ENCODE measurements at regions not wholly inside any gene's neighbourhood (a gene's known extent, or its start where the extent isn't known, plus 50 kb on each side); places are given as distances from the start of the nearest gene placed in this dataset.

- intact Hi-C loops (cut with micrococcal nuclease; ENCODE audit: unreplicated experiment), result no loop called here
- TF ChIP-seq GABPA (IDR thresholded peaks at IDR 0.05; ENCODE audit: low read depth, low read length) (no peak), GABPA (CRISPR knock-in tag; IDR thresholded peaks at IDR 0.05; ENCODE audit: low read depth) (no peak), ZNF280B (CRISPR knock-in tag; IDR thresholded peaks at IDR 0.05; ENCODE audit: borderline replicate concordance) (no peak)
- CTCF ChIA-PET (ENCODE audit: low intra/inter-chr PET ratio, low total read pairs), result no interaction called here
These were observed 135.1 kb downstream of the SNAPC1 start for GRCh38 chr14:61897300-61897699.

GRCh38 chr14:61898568-61898967 is 136.3 kb downstream of the SNAPC1 start:
- H3K36me3 ChIP-seq (replicated peaks in 1 of 2; ENCODE audit: control insufficient read depth in 1 of 2, insufficient read depth in 2 of 2, low read length in 2 of 2), result no peaks in the 10 kb centered on the region
- ChIA-PET POLR2A (no interaction called here), CTCF (ENCODE audit: low intra/inter-chr PET ratio, low total read pairs) (no interaction called here)
- no peak overlapping the region for H3K9ac ChIP-seq (ENCODE audit: insufficient read depth, low read depth, low read length)
- no peak for DNase-seq (ENCODE audit: low spot score)
- no peak for FAIRE-seq
- 26% methylated on average over 6 of the region's 6 CpGs for WGBS (ENCODE audit: low lambda C conversion rate)
- no peaks in the 10 kb centered on the region for H3K79me2 ChIP-seq (ENCODE audit: insufficient read depth, low read length)
- ATAC-seq, result no peak
- no peaks in the 10 kb centered on the region for H3K4me1 ChIP-seq (ENCODE audit: insufficient read depth, low read length)
- no peaks in the 10 kb centered on the region for H4K20me1 ChIP-seq (ENCODE audit: insufficient read depth, low read length)
- in situ Hi-C loops (cut with HindIII; ENCODE audit: extremely low pct_ligation_motif_present, low pct_unique_long_range_greater_than_20kb), result no loop called here
- intact Hi-C loops (cut with micrococcal nuclease; ENCODE audit: unreplicated experiment), result no loop called here
- no TSS peak for BruUV-seq (replicated peaks)
- TF ChIP-seq SATB2 (CRISPR knock-in tag; IDR thresholded peaks at IDR 0.05) (no peak), ZNF780A (CRISPR knock-in tag; IDR thresholded peaks at IDR 0.05) (no peak), NCOR1 (IDR thresholded peaks at IDR 0.05; ENCODE audit: borderline replicate concordance, low read length) (no peak), TEAD2 (CRISPR knock-in tag; IDR thresholded peaks at IDR 0.05) (no peak), ZNF230 (CRISPR knock-in tag; IDR thresholded peaks at IDR 0.05) (no peak), RARA (CRISPR knock-in tag; IDR thresholded peaks at IDR 0.05) (no peak), TCF7 (IDR thresholded peaks at IDR 0.05; ENCODE audit: low read depth) (no peak), NONO (IDR thresholded peaks at IDR 0.05) (no peak), NONO (CRISPR knock-in tag; conservative IDR thresholded peaks at IDR 0.05) (no peak), RNF219 (CRISPR knock-in tag; IDR thresholded peaks at IDR 0.05) (no peak), GATAD1 (CRISPR knock-in tag; IDR thresholded peaks at IDR 0.05) (no peak)
- no peaks in the 10 kb centered on the region for H3K9me3 ChIP-seq (ENCODE audit: low read length)
- H3K27ac ChIP-seq (ENCODE audit: extremely low read length, insufficient read depth, low read length), result no peak overlapping the region
- H3K27me3 ChIP-seq (ENCODE audit: control insufficient read depth in 1 of 2, insufficient read depth in 2 of 2, low read length in 2 of 2), result no peaks in the 10 kb centered on the region; a peak in 1 of 5 replicates
- H2AFZ ChIP-seq (ENCODE audit: low read length), result no peak overlapping the region
- H3K4me2 ChIP-seq (ENCODE audit: low read depth, low read length), result no peak overlapping the region
- H3K4me3 ChIP-seq (replicated peaks in 1 of 3; ENCODE audit: insufficient read depth in 1 of 3, low read depth in 2 of 3, low read length in 3 of 3), result no peak overlapping the region

More at GRCh38 chr14:61897300-61897699, 135.1 kb downstream of the SNAPC1 start:
- Histone ChIP-seq H3K4me2 (ENCODE audit: low read depth, low read length) (no peak overlapping the region), H3K4me1 (ENCODE audit: insufficient read depth, low read length) (no peaks in the 10 kb centered on the region), H3K36me3 (replicated peaks in 1 of 2; ENCODE audit: control insufficient read depth in 1 of 2, insufficient read depth in 2 of 2, low read length in 2 of 2) (no peaks in the 10 kb centered on the region), H3K27me3 (ENCODE audit: control insufficient read depth in 1 of 2, insufficient read depth in 2 of 2, low read length in 2 of 2) (no peaks in the 10 kb centered on the region; a peak in 1 of 5 replicates), H3K79me2 (ENCODE audit: insufficient read depth, low read length) (no peaks in the 10 kb centered on the region), H3K9me3 (ENCODE audit: low read length) (no peaks in the 10 kb centered on the region), H3K9ac (ENCODE audit: insufficient read depth, low read depth, low read length) (no peak overlapping the region), H3K4me3 (replicated peaks in 1 of 3; ENCODE audit: insufficient read depth in 1 of 3, low read depth in 2 of 3, low read length in 3 of 3) (no peak overlapping the region), H4K20me1 (ENCODE audit: insufficient read depth, low read length) (no peaks in the 10 kb centered on the region), H3K27ac (ENCODE audit: extremely low read length, insufficient read depth, low read length) (no peak overlapping the region), H2AFZ (ENCODE audit: low read length) (no peak overlapping the region)
- FAIRE-seq (no peak), DNase-seq (ENCODE audit: low spot score) (no peak), ATAC-seq (no peak)
- in situ Hi-C loops (cut with HindIII; ENCODE audit: extremely low pct_ligation_motif_present, low pct_unique_long_range_greater_than_20kb), result no loop called here
- no TSS peak for BruUV-seq (replicated peaks)
- POLR2A ChIA-PET, result no interaction called here
- 24% methylated on average over 3 of the region's 3 CpGs for WGBS (ENCODE audit: low lambda C conversion rate)

All from HepG2 (cell line).